ENCODE measurements at regions not wholly inside any gene's neighbourhood (a gene's known extent, or its start where the extent isn't known, plus 50 kb on each side); places are given as distances from the start of the nearest gene placed in this dataset.
A peak's percentile ranks its signal among the peaks of the same experiment; 100 is the strongest.

- peak; percentile 66; the same call in 1 of the 2 replicates for TF ChIP-seq HDAC1 (CRISPR knock-in tag; IDR thresholded peaks at IDR 0.05)
- TF ChIP-seq, protein P1, sequence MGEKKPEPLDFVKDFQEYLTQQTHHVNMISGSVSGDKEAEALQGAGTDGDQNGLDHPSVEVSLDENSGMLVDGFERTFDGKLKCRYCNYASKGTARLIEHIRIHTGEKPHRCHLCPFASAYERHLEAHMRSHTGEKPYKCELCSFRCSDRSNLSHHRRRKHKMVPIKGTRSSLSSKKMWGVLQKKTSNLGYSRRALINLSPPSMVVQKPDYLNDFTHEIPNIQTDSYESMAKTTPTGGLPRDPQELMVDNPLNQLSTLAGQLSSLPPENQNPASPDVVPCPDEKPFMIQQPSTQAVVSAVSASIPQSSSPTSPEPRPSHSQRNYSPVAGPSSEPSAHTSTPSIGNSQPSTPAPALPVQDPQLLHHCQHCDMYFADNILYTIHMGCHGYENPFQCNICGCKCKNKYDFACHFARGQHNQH (CRISPR knock-in tag; IDR thresholded peaks at IDR 0.05) = 0 out of 2 replicates have a peak, but pooled peaks have one; percentile 39
- peak; percentile 62; the same call in 1 of the 2 replicates for TF ChIP-seq PHF20 (CRISPR knock-in tag; IDR thresholded peaks at IDR 0.05)
- TF ChIP-seq ZNF614 (CRISPR knock-in tag; IDR thresholded peaks at IDR 0.05; ENCODE audit: borderline replicate concordance) = peak; percentile 41; the same call in 1 of the 2 replicates
- no peak for TF ChIP-seq GTF3A (CRISPR knock-in tag; conservative IDR thresholded peaks at IDR 0.05)
- TF ChIP-seq NR2C2 (CRISPR knock-in tag; IDR thresholded peaks at IDR 0.05; ENCODE audit: borderline replicate concordance) = peak; percentile 94
- peak; percentile 50 for TF ChIP-seq NCOA2 (CRISPR knock-in tag; IDR thresholded peaks at IDR 0.05)
- TF ChIP-seq ONECUT2 (CRISPR knock-in tag; IDR thresholded peaks at IDR 0.05) = no peak
- TF ChIP-seq TSC22D2 (CRISPR knock-in tag; IDR thresholded peaks at IDR 0.05; ENCODE audit: borderline replicate concordance) = no peak
- peak; percentile 67; the same call in 1 of the 2 replicates for TF ChIP-seq HOXA3 (CRISPR knock-in tag; IDR thresholded peaks at IDR 0.05)
- TF ChIP-seq PCBP2 (optimal IDR thresholded peaks at IDR 0.05; ENCODE audit: low read depth, low read length, poor library complexity, severe bottlenecking) = no peak
- TF ChIP-seq SIX4 (CRISPR knock-in tag; IDR thresholded peaks at IDR 0.05) = no peak
- TF ChIP-seq HMGA1 (CRISPR knock-in tag; conservative IDR thresholded peaks at IDR 0.05) = no peak
- peak; percentile 66; the same call in 1 of the 2 replicates for TF ChIP-seq ZNF343 (CRISPR knock-in tag; IDR thresholded peaks at IDR 0.05)
- TF ChIP-seq, protein P2, sequence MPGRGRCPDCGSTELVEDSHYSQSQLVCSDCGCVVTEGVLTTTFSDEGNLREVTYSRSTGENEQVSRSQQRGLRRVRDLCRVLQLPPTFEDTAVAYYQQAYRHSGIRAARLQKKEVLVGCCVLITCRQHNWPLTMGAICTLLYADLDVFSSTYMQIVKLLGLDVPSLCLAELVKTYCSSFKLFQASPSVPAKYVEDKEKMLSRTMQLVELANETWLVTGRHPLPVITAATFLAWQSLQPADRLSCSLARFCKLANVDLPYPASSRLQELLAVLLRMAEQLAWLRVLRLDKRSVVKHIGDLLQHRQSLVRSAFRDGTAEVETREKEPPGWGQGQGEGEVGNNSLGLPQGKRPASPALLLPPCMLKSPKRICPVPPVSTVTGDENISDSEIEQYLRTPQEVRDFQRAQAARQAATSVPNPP (CRISPR knock-in tag; IDR thresholded peaks at IDR 0.05) = no peak
- TF ChIP-seq ZKSCAN5 (CRISPR knock-in tag; IDR thresholded peaks at IDR 0.05) = no peak
- peak; percentile 51 for TF ChIP-seq CTCF (CRISPR knock-in tag; IDR thresholded peaks at IDR 0.05)
- TF ChIP-seq TFE3 (CRISPR knock-in tag; IDR thresholded peaks at IDR 0.05) = peak; percentile 72
- TF ChIP-seq HIVEP1 (CRISPR knock-in tag; IDR thresholded peaks at IDR 0.05) = peak; percentile 85
- TF ChIP-seq ZNF547 (CRISPR knock-in tag; IDR thresholded peaks at IDR 0.05) = no peak
- TF ChIP-seq ZNF780A (CRISPR knock-in tag; IDR thresholded peaks at IDR 0.05) = 0 out of 2 replicates have a peak, but pooled peaks have one; percentile 31
- no peak for TF ChIP-seq NONO (IDR thresholded peaks at IDR 0.05)
- TF ChIP-seq NONO (CRISPR knock-in tag; conservative IDR thresholded peaks at IDR 0.05) = peak; percentile 77
- 0 out of 2 replicates have a peak, but pooled peaks have one; percentile 32 for TF ChIP-seq ZNF331 (CRISPR knock-in tag; IDR thresholded peaks at IDR 0.05)
- peak; percentile 87 for TF ChIP-seq RXRA (CRISPR knock-in tag; IDR thresholded peaks at IDR 0.05)
These were observed 133.3 kb downstream of the TBC1D2B start (continued) for GRCh38 chr15:77944002-77944867.
